22Rv1 (cell line): ENCODE measurements at regions not wholly inside any gene's neighbourhood (a gene's known extent, or its start where the extent isn't known, plus 50 kb on each side); places are given as distances from the start of the nearest gene placed in this dataset.

Source experiments
- H3K27ac ChIP-seq: fragments of 450-650 bp; 2 replicates; pipeline ENCODE4 v1.5.1; 2017
- ZFX ChIP-seq: fragments of 450-650 bp; IDR thresholded peaks from 2 replicates; pipeline ENCODE4 v1.6.1; 2017; ENCODE audit warnings: antibody characterized with exemption, borderline replicate concordance
- TF ChIP-seq, protein P1 (sequence below): fragments of 450-650 bp; IDR thresholded peaks from 2 replicates; pipeline ENCODE4 v1.5.1; 2017; ENCODE audit warnings: mild to moderate bottlenecking

DNA sequence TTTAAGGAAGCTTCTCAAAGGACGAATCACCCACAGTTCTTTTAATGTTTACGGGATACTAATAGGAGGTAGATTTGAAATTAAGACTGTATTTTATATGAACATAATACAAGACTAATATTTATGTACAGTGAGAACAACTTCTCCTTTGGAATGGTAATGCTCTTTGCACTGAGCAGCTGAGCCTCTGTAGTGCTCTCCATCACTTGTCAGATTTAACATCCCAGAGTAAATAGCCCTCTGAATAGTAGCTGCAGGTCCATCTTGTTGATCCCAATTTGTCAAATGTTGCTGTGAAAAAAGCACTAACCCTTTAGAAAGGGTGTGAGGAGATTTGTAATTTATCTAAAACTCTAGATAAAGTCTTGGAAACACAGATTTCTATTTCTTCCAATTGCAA is 351.4 kb upstream of the KCNMB2 start:
- no peak for TF ChIP-seq ZFX
- TF ChIP-seq, protein P1, sequence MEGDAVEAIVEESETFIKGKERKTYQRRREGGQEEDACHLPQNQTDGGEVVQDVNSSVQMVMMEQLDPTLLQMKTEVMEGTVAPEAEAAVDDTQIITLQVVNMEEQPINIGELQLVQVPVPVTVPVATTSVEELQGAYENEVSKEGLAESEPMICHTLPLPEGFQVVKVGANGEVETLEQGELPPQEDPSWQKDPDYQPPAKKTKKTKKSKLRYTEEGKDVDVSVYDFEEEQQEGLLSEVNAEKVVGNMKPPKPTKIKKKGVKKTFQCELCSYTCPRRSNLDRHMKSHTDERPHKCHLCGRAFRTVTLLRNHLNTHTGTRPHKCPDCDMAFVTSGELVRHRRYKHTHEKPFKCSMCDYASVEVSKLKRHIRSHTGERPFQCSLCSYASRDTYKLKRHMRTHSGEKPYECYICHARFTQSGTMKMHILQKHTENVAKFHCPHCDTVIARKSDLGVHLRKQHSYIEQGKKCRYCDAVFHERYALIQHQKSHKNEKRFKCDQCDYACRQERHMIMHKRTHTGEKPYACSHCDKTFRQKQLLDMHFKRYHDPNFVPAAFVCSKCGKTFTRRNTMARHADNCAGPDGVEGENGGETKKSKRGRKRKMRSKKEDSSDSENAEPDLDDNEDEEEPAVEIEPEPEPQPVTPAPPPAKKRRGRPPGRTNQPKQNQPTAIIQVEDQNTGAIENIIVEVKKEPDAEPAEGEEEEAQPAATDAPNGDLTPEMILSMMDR = no peak
- H3K27ac ChIP-seq = no peak overlapping the region

DNA sequence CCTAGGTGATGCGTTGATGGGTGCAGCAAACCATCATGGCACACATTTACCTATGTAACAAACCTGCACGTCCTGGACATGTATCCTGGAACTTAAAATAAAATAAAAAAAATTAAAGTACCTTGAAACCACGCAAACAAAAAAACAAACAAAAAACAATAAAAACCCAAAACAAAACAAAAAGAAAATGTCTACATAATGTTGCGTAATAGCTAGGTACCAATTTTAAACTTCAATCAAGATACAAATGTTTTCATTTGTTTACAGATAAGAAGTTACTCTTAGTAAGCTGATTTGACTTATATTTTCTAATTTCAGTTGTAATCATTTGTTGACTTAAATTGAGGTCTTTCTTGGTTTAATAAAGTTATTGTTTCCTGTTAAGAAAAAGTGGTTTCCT is 349.6 kb upstream of the KCNMB2 start:
- no peak for TF ChIP-seq ZFX
- TF ChIP-seq, protein P1 = no peak
- H3K27ac ChIP-seq = no peak overlapping the region

DNA sequence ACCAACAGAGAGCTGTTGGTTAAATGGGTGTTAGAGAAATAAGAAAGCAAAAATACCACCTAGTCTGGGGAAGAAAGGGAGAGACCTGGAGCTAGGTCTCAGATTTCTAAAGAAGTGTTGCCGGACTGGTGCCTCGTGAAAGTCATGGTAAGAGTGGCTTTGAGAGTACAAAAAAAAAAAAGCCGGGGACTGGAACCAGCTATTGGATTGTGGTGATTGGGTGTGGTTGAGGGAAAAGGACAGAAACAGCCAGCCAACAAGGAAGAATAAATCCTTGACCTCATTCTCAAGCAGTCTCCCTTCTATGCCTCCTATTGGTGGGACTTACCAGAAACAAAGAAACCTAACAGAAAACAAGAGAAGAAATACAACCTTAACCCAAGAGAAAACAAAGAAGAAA is 346.4 kb upstream of the KCNMB2 start:
- no peak overlapping the region for H3K27ac ChIP-seq
- TF ChIP-seq, protein P1 = no peak
- no peak for TF ChIP-seq ZFX

GRCh38 chr3:178193846-178194245 is 342.4 kb upstream of the KCNMB2 start:
- no peak for TF ChIP-seq ZFX
- TF ChIP-seq, protein P1 = no peak

GRCh38 chr3:178194539-178194938 is 341.7 kb upstream of the KCNMB2 start:
- TF ChIP-seq ZFX = no peak
- TF ChIP-seq, protein P1 = no peak
- H3K27ac ChIP-seq = no peak overlapping the region

More at GRCh38 chr3:178193846-178194245, 342.4 kb upstream of the KCNMB2 start:
- H3K27ac ChIP-seq = no peak overlapping the region

DNA sequence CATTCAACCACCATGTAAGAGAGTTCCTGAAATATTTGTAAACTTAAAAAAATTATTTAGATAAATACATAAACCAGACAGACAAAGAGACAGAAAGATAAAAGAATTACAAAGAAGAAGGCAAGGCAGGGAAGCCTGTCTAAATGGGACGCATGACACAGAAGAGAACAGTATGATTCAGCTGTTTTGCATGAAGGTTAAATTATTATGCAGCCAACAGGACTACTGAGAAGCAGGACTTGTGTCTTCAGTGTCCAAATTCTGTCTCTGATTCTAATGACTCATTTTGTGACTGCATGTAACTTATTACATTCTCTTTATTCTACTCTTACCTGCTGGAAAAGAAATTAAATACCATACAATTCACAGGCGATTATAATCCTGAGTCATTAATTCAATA is 340.4 kb upstream of the KCNMB2 start:
- TF ChIP-seq ZFX = no peak
- TF ChIP-seq, protein P1 = no peak
- H3K27ac ChIP-seq = no peak overlapping the region

GRCh38 chr3:178198329-178198728 is 337.9 kb upstream of the KCNMB2 start:
- TF ChIP-seq, protein P1 = no peak
- no peak for TF ChIP-seq ZFX
- no peak overlapping the region for H3K27ac ChIP-seq
